ENCODE measurements at regions not wholly inside any gene's neighbourhood (a gene's known extent, or its start where the extent isn't known, plus 50 kb on each side); places are given as distances from the start of the nearest gene placed in this dataset.

DNA sequence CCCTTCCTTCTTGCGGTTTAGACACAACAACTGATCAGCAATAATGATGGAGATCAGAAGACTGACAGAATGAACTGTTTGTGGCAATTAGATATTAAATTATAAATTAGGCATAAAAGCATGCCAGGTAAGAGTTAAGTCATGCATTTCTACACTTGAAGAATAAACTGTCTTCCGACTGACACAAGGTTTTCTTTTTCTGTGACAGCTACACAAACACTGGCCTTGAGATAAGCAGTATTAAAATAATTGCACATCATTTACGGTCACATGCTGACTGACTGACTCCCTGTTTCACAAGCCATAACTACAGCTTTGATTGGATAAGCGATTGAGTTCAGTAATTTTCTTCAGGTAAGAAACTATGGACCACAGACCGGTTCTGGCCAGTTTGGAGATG is 56.2 kb downstream of the UBE2NL start:
- peaks cover 45% of the 10 kb centered on the region for H3K9me3 Mint-ChIP-seq
- no peak for DNase-seq (ENCODE audit: low spot score)
- TF ChIP-seq NR1H2 (CRISPR knock-in tag; IDR thresholded peaks at IDR 0.05): no peak
- no peak overlapping the region for H3K4me3 Mint-ChIP-seq
- H3K4me1 Mint-ChIP-seq: no peaks in the 10 kb centered on the region
- CTCF ChIA-PET: no interaction called here
- H3K36me3 Mint-ChIP-seq: peaks cover 22% of the 10 kb centered on the region
- H3K27ac Mint-ChIP-seq: no peak overlapping the region
- ATAC-seq: no peak
- no peaks in the 10 kb centered on the region for H3K27me3 Mint-ChIP-seq (ENCODE audit: low read depth)
- POLR2A ChIA-PET: no interaction called here

DNA sequence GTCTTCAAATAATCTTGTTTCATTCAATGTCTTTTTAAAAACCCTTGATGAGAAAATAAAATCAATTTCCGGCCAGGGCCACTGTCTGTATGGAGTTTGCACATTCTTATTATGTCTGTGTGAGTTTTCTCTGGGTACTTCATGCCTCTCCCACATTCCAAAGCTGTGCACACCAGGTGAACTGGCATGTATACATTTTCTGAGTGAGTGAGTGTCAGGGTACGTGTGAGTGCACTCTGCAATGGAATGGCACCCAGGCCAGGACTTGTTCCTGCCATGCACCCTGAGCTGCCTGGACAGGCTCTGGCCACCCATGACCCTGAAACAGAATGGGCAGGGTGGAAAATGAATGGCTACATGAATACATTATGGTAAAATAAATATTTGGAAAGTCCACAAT is 61.3 kb downstream of the UBE2NL start:
- DNase-seq (ENCODE audit: low spot score) (no peak), ATAC-seq (no peak)
- H3K9me3 Mint-ChIP-seq: peaks cover 30% of the 10 kb centered on the region
- no peaks in the 10 kb centered on the region for H3K27me3 Mint-ChIP-seq (ENCODE audit: low read depth)
- CTCF ChIA-PET: no interaction called here
- TF ChIP-seq, protein P1, sequence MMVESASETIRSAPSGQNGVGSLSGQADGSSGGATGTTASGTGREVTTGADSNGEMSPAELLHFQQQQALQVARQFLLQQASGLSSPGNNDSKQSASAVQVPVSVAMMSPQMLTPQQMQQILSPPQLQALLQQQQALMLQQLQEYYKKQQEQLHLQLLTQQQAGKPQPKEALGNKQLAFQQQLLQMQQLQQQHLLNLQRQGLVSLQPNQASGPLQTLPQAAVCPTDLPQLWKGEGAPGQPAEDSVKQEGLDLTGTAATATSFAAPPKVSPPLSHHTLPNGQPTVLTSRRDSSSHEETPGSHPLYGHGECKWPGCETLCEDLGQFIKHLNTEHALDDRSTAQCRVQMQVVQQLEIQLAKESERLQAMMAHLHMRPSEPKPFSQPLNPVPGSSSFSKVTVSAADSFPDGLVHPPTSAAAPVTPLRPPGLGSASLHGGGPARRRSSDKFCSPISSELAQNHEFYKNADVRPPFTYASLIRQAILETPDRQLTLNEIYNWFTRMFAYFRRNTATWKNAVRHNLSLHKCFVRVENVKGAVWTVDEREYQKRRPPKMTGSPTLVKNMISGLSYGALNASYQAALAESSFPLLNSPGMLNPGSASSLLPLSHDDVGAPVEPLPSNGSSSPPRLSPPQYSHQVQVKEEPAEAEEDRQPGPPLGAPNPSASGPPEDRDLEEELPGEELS (CRISPR knock-in tag; IDR thresholded peaks at IDR 0.05): no peak
- TF ChIP-seq, protein P2, sequence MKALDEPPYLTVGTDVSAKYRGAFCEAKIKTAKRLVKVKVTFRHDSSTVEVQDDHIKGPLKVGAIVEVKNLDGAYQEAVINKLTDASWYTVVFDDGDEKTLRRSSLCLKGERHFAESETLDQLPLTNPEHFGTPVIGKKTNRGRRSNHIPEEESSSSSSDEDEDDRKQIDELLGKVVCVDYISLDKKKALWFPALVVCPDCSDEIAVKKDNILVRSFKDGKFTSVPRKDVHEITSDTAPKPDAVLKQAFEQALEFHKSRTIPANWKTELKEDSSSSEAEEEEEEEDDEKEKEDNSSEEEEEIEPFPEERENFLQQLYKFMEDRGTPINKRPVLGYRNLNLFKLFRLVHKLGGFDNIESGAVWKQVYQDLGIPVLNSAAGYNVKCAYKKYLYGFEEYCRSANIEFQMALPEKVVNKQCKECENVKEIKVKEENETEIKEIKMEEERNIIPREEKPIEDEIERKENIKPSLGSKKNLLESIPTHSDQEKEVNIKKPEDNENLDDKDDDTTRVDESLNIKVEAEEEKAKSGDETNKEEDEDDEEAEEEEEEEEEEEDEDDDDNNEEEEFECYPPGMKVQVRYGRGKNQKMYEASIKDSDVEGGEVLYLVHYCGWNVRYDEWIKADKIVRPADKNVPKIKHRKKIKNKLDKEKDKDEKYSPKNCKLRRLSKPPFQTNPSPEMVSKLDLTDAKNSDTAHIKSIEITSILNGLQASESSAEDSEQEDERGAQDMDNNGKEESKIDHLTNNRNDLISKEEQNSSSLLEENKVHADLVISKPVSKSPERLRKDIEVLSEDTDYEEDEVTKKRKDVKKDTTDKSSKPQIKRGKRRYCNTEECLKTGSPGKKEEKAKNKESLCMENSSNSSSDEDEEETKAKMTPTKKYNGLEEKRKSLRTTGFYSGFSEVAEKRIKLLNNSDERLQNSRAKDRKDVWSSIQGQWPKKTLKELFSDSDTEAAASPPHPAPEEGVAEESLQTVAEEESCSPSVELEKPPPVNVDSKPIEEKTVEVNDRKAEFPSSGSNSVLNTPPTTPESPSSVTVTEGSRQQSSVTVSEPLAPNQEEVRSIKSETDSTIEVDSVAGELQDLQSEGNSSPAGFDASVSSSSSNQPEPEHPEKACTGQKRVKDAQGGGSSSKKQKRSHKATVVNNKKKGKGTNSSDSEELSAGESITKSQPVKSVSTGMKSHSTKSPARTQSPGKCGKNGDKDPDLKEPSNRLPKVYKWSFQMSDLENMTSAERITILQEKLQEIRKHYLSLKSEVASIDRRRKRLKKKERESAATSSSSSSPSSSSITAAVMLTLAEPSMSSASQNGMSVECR (CRISPR knock-in tag; IDR thresholded peaks at IDR 0.05; ENCODE audit: borderline replicate concordance): no peak
- TF ChIP-seq, protein P3, sequence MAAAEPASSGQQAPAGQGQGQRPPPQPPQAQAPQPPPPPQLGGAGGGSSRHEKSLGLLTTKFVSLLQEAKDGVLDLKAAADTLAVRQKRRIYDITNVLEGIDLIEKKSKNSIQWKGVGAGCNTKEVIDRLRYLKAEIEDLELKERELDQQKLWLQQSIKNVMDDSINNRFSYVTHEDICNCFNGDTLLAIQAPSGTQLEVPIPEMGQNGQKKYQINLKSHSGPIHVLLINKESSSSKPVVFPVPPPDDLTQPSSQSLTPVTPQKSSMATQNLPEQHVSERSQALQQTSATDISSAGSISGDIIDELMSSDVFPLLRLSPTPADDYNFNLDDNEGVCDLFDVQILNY (CRISPR knock-in tag; IDR thresholded peaks at IDR 0.05): no peak
- TF ChIP-seq FOXK1 (CRISPR knock-in tag; IDR thresholded peaks at IDR 0.05) (no peak), RELA (CRISPR knock-in tag; IDR thresholded peaks at IDR 0.05; ENCODE audit: borderline replicate concordance) (no peak), SP1 (CRISPR knock-in tag; conservative IDR thresholded peaks at IDR 0.05) (no peak), ZBTB21 (CRISPR knock-in tag; IDR thresholded peaks at IDR 0.05; ENCODE audit: borderline replicate concordance) (no peak), EMX1 (CRISPR knock-in tag; IDR thresholded peaks at IDR 0.05) (no peak), SMAD4 (CRISPR knock-in tag; IDR thresholded peaks at IDR 0.05) (no peak)
- TF ChIP-seq, protein P4, sequence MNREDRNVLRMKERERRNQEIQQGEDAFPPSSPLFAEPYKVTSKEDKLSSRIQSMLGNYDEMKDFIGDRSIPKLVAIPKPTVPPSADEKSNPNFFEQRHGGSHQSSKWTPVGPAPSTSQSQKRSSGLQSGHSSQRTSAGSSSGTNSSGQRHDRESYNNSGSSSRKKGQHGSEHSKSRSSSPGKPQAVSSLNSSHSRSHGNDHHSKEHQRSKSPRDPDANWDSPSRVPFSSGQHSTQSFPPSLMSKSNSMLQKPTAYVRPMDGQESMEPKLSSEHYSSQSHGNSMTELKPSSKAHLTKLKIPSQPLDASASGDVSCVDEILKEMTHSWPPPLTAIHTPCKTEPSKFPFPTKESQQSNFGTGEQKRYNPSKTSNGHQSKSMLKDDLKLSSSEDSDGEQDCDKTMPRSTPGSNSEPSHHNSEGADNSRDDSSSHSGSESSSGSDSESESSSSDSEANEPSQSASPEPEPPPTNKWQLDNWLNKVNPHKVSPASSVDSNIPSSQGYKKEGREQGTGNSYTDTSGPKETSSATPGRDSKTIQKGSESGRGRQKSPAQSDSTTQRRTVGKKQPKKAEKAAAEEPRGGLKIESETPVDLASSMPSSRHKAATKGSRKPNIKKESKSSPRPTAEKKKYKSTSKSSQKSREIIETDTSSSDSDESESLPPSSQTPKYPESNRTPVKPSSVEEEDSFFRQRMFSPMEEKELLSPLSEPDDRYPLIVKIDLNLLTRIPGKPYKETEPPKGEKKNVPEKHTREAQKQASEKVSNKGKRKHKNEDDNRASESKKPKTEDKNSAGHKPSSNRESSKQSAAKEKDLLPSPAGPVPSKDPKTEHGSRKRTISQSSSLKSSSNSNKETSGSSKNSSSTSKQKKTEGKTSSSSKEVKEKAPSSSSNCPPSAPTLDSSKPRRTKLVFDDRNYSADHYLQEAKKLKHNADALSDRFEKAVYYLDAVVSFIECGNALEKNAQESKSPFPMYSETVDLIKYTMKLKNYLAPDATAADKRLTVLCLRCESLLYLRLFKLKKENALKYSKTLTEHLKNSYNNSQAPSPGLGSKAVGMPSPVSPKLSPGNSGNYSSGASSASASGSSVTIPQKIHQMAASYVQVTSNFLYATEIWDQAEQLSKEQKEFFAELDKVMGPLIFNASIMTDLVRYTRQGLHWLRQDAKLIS (CRISPR knock-in tag; IDR thresholded peaks at IDR 0.05; ENCODE audit: borderline replicate concordance): no peak
- H3K4me1 Mint-ChIP-seq: no peaks in the 10 kb centered on the region
- POLR2A ChIA-PET: no interaction called here
- H3K36me3 Mint-ChIP-seq: peaks cover 12% of the 10 kb centered on the region
- no peak overlapping the region for H3K27ac Mint-ChIP-seq
- H3K4me3 Mint-ChIP-seq: no peak overlapping the region

DNA sequence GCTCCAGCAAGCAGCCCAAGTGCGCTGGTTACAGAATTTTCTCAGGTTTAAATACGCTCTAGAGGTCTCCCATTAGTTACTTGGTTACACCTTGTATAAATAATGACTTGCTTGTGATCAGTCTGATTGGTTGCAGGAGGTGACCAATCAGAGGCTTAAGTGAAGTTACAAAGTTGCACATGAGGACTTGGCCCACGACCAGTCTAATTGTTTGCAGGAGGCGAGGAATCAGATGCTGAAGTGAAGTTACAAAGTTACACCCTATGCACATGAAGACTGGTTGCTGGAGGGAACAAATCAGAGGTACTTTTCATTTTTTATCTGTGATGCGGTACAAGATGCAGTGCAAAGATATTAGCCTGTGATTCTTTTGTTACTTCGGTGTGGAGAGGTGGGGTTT is 80.7 kb downstream of the UBE2NL start:
- CTCF ChIA-PET: no interaction called here
- ATAC-seq (no peak), DNase-seq (ENCODE audit: low spot score) (no peak)
- POLR2A ChIA-PET: no interaction called here
- no peak overlapping the region for H3K27ac Mint-ChIP-seq
- no peak overlapping the region for H3K4me3 Mint-ChIP-seq
- peaks cover 54% of the 10 kb centered on the region for H3K36me3 Mint-ChIP-seq
- peaks cover 64% of the 10 kb centered on the region for H3K9me3 Mint-ChIP-seq
- no peaks in the 10 kb centered on the region for H3K4me1 Mint-ChIP-seq
- H3K27me3 Mint-ChIP-seq (ENCODE audit: low read depth): no peaks in the 10 kb centered on the region
- TF ChIP-seq, protein P5, sequence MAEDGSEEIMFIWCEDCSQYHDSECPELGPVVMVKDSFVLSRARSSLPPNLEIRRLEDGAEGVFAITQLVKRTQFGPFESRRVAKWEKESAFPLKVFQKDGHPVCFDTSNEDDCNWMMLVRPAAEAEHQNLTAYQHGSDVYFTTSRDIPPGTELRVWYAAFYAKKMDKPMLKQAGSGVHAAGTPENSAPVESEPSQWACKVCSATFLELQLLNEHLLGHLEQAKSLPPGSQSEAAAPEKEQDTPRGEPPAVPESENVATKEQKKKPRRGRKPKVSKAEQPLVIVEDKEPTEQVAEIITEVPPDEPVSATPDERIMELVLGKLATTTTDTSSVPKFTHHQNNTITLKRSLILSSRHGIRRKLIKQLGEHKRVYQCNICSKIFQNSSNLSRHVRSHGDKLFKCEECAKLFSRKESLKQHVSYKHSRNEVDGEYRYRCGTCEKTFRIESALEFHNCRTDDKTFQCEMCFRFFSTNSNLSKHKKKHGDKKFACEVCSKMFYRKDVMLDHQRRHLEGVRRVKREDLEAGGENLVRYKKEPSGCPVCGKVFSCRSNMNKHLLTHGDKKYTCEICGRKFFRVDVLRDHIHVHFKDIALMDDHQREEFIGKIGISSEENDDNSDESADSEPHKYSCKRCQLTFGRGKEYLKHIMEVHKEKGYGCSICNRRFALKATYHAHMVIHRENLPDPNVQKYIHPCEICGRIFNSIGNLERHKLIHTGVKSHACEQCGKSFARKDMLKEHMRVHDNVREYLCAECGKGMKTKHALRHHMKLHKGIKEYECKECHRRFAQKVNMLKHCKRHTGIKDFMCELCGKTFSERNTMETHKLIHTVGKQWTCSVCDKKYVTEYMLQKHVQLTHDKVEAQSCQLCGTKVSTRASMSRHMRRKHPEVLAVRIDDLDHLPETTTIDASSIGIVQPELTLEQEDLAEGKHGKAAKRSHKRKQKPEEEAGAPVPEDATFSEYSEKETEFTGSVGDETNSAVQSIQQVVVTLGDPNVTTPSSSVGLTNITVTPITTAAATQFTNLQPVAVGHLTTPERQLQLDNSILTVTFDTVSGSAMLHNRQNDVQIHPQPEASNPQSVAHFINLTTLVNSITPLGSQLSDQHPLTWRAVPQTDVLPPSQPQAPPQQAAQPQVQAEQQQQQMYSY (CRISPR knock-in tag; IDR thresholded peaks at IDR 0.05): no peak
- no peak for TF ChIP-seq TEAD4 (CRISPR knock-in tag; IDR thresholded peaks at IDR 0.05)
- TF ChIP-seq, protein P6, sequence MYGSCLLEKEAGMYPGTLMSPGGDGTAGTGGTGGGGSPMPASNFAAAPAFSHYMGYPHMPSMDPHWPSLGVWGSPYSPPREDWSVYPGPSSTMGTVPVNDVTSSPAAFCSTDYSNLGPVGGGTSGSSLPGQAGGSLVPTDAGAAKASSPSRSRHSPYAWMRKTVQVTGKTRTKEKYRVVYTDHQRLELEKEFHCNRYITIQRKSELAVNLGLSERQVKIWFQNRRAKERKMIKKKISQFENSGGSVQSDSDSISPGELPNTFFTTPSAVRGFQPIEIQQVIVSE (CRISPR knock-in tag; IDR thresholded peaks at IDR 0.05; ENCODE audit: borderline replicate concordance): no peak
